ENCODE measurements at regions not wholly inside any gene's neighbourhood (a gene's known extent, or its start where the extent isn't known, plus 50 kb on each side); places are given as distances from the start of the nearest gene placed in this dataset.

GRCh38 chr10:4313051-4313450 lies 513.0 kb upstream of the AKR1E2 start:
- Histone ChIP-seq H2AFZ (ENCODE audit: low read length) (no peak overlapping the region), H3K4me1 (ENCODE audit: insufficient read depth, low read length) (no peaks in the 10 kb centered on the region), H3K4me2 (ENCODE audit: low read length) (no peak overlapping the region), H3K4me3 (ENCODE audit: low read length) (no peak overlapping the region), H3K27ac (ENCODE audit: low read length) (no peak overlapping the region), H3K36me3 (ENCODE audit: low read depth, low read length) (no peaks in the 10 kb centered on the region), H3K9me3 (ENCODE audit: low read length) (no peaks in the 10 kb centered on the region), H4K20me1 (ENCODE audit: low read length) (no peaks in the 10 kb centered on the region), H3K9ac (ENCODE audit: low read length) (no peak overlapping the region), H3K27me3 (ENCODE audit: low read length) (no peaks in the 10 kb centered on the region), H3K9me2 (replicated peaks; ENCODE audit: low read length) (no peaks in the 10 kb centered on the region), H3K79me2 (ENCODE audit: low read length) (no peaks in the 10 kb centered on the region), H3F3A (ENCODE audit: low read length, unreplicated experiment) (no peaks in the 10 kb centered on the region)
- DNase-seq (no peak), ATAC-seq (no peak)
- ChIA-PET POLR2A (ENCODE audit: unreplicated experiment) (no interaction called here), CTCF (no interaction called here)
- TF ChIP-seq EZH2 (IDR thresholded peaks at IDR 0.05; ENCODE audit: low read length, unreplicated experiment) = no peak
- TF ChIP-seq, protein P1, sequence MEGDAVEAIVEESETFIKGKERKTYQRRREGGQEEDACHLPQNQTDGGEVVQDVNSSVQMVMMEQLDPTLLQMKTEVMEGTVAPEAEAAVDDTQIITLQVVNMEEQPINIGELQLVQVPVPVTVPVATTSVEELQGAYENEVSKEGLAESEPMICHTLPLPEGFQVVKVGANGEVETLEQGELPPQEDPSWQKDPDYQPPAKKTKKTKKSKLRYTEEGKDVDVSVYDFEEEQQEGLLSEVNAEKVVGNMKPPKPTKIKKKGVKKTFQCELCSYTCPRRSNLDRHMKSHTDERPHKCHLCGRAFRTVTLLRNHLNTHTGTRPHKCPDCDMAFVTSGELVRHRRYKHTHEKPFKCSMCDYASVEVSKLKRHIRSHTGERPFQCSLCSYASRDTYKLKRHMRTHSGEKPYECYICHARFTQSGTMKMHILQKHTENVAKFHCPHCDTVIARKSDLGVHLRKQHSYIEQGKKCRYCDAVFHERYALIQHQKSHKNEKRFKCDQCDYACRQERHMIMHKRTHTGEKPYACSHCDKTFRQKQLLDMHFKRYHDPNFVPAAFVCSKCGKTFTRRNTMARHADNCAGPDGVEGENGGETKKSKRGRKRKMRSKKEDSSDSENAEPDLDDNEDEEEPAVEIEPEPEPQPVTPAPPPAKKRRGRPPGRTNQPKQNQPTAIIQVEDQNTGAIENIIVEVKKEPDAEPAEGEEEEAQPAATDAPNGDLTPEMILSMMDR (conservative IDR thresholded peaks at IDR 0.05; ENCODE audit: low read depth, low read length) = no peak
- no peak for TF ChIP-seq EZH2phosphoT487 (IDR thresholded peaks at IDR 0.05; ENCODE audit: borderline replicate concordance, low read length)
- no TSS peak for BruUV-seq (replicated peaks)
- intact Hi-C loops (cut with micrococcal nuclease) = no loop called here

- CTCF ChIA-PET = no interaction called here
These were observed 513.8 kb upstream of the AKR1E2 start for GRCh38 chr10:4312051-4312835.

GRCh38 chr10:4310172-4310571 lies 515.8 kb upstream of the AKR1E2 start:
- no peaks in the 10 kb centered on the region for H3K36me3 ChIP-seq (ENCODE audit: low read depth, low read length)
- H3K4me3 ChIP-seq (ENCODE audit: low read length) = no peak overlapping the region
- no peaks in the 10 kb centered on the region for H3K79me2 ChIP-seq (ENCODE audit: low read length)
- no TSS peak for BruUV-seq (replicated peaks)
- ATAC-seq (no peak), DNase-seq (no peak)
- no peak overlapping the region for H3K4me2 ChIP-seq (ENCODE audit: low read length)
- TF ChIP-seq, protein P1 (conservative IDR thresholded peaks at IDR 0.05; ENCODE audit: low read depth, low read length) = no peak
- no peak for TF ChIP-seq EZH2 (IDR thresholded peaks at IDR 0.05; ENCODE audit: low read length, unreplicated experiment)
- no peak for TF ChIP-seq EZH2phosphoT487 (IDR thresholded peaks at IDR 0.05; ENCODE audit: borderline replicate concordance, low read length)
- POLR2A ChIA-PET (ENCODE audit: unreplicated experiment) = no interaction called here
- no peaks in the 10 kb centered on the region for H4K20me1 ChIP-seq (ENCODE audit: low read length)
- CTCF ChIA-PET = no interaction called here
- no peaks in the 10 kb centered on the region for H3K27me3 ChIP-seq (ENCODE audit: low read length)
- no peak overlapping the region for H3K27ac ChIP-seq (ENCODE audit: low read length)
- no peak overlapping the region for H2AFZ ChIP-seq (ENCODE audit: low read length)
- H3K4me1 ChIP-seq (ENCODE audit: insufficient read depth, low read length) = no peaks in the 10 kb centered on the region
- H3F3A ChIP-seq (ENCODE audit: low read length, unreplicated experiment) = no peaks in the 10 kb centered on the region
- no peak overlapping the region for H3K9ac ChIP-seq (ENCODE audit: low read length)
- no peaks in the 10 kb centered on the region for H3K9me2 ChIP-seq (replicated peaks; ENCODE audit: low read length)
- H3K9me3 ChIP-seq (ENCODE audit: low read length) = no peaks in the 10 kb centered on the region
- intact Hi-C loops (cut with micrococcal nuclease) = no loop called here

More at GRCh38 chr10:4312051-4312835, 513.8 kb upstream of the AKR1E2 start:
- Histone ChIP-seq H3K4me1 (ENCODE audit: insufficient read depth, low read length) (no peaks in the 10 kb centered on the region), H3K27me3 (ENCODE audit: low read length) (no peaks in the 10 kb centered on the region), H3K9me3 (ENCODE audit: low read length) (no peaks in the 10 kb centered on the region), H3K27ac (ENCODE audit: low read length) (no peak overlapping the region), H3K9ac (ENCODE audit: low read length) (no peak overlapping the region), H4K20me1 (ENCODE audit: low read length) (no peaks in the 10 kb centered on the region), H3F3A (ENCODE audit: low read length, unreplicated experiment) (no peaks in the 10 kb centered on the region), H3K36me3 (ENCODE audit: low read depth, low read length) (no peaks in the 10 kb centered on the region), H3K9me2 (replicated peaks; ENCODE audit: low read length) (no peaks in the 10 kb centered on the region), H3K4me3 (ENCODE audit: low read length) (no peak overlapping the region), H3K79me2 (ENCODE audit: low read length) (no peaks in the 10 kb centered on the region), H3K4me2 (ENCODE audit: low read length) (no peak overlapping the region), H2AFZ (ENCODE audit: low read length) (no peak overlapping the region)
- ATAC-seq = no peak
- no TSS peak for BruUV-seq (replicated peaks)
- intact Hi-C loops (cut with micrococcal nuclease) = no loop called here
- POLR2A ChIA-PET (ENCODE audit: unreplicated experiment) = no interaction called here
- DNase-seq = peak; percentile 8
- no peak for TF ChIP-seq EZH2 (IDR thresholded peaks at IDR 0.05; ENCODE audit: low read length, unreplicated experiment)
- TF ChIP-seq, protein P1 (conservative IDR thresholded peaks at IDR 0.05; ENCODE audit: low read depth, low read length) = no peak
- no peak for TF ChIP-seq EZH2phosphoT487 (IDR thresholded peaks at IDR 0.05; ENCODE audit: borderline replicate concordance, low read length)

All from PC-3 (cell line).